ENCODE measurements at regions not wholly inside any gene's neighbourhood (a gene's known extent, or its start where the extent isn't known, plus 50 kb on each side); places are given as distances from the start of the nearest gene placed in this dataset.

DNA sequence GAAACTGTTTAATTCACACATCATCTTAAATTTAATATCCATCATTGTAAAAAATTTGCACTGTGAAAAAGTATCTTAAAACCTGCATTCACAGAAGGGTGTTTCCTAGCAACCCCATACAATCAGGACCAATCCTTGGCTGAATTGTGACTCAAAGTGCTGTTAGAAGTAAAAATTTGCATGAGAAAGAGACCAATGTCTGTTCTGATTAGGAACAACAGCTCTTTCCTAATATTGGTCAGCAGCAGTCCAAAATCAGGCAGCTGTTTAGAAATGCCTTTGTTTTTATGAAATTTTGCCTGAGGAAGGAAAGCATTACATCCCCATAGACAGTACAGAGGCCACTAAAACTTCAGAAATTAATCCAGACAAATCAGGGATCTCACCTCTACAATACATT lies 987.0 kb downstream of the HACE1 start:
- peak in 1 of 2 experiments; percentile 45 for DNase-seq

DNA sequence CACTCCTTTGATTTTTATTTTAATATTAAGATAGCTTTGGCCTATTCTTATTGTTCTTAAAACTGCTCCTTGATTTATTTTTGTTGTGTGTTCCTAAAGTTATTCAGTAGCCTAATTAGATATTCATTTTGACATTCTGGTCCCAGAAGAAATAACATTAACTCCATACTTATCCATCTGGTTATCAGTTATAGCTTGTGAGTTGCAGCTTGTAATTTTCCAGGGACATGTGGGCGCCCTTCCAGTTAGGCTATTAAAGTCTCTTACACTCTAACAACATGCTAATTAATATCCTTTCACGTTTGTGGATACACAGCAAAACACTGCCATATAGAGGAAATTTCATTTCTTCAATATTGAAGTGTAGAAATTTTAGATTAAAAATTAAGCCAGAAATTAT lies 987.5 kb downstream of the HACE1 start:
- peak; percentile 76 to 82 for DNase-seq

DNA sequence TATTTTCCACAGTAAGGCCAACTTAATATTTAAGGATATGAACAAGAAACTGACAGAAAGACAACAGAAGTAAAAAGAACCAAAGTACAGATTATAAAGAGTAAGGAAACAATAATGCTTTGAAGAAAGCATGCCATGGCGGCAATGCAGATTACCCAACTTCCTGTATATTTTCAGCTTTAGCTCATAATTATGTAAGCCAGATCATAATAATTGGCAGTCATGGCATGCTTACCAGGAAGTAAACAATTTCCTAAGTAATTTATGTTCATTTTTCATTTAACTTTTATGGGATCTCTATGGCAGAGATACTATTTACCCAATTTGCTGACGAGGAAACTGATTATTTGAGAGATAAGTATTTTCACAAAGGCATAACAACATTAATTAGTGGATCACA lies 988.7 kb downstream of the HACE1 start:
- DNase-seq: no peak

DNA sequence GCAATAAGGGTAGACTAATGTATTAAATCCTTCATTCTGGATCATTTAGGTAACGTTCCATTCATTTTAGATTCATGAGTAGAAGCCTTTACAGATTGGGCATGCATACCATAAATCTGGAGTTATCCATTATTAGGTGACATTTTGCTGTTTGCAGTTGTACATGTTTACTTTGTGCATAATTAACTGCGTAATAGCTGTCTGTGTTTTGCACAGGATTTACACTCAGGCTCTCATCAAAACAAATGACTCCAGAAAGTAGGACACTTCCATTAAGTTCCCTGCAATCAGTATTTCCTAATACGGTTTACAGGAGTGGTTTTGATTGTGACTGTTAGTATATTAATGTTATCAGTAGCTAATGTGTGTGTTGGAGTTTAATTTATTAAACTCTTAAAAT lies 997.4 kb downstream of the HACE1 start:
- no peak for DNase-seq

DNA sequence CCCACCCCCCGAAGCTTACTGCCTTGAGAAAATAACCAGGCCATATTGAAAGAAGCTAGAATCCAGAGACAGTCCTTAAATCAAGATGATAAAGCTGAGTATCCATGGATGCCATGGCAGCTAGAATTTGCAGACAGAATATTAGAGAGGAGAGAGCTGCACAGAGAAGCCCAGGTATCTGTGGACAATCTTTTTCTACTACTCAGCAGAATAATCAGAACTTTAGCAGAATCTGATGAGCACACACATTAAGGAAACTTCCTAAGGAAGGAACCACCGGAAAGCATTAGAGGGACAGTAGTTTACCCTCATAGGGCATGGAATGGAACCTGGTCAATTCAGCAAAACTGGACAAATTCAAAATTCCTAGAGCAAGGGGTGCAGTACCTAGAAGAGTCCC lies 1001.7 kb downstream of the HACE1 start:
- no peak for DNase-seq

DNA sequence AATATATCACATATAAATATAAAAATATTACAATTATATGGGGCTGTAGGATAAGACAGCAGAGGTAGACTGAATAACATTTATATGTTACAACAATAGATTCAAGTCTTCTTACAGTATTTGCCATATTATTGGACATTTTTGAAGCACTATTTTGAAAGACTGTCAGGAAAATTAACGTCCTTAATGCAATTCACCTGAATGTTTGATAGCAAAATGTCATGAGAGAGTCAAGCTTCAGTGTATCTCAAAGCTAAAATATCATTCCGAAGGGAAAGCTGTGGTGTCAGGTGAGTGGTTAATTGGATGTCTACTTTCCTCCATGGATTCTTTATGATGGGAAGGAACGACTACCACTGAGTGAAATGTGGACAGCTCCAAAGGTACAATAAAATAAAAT lies 1004.0 kb downstream of the HACE1 start:
- no peak for DNase-seq

DNA sequence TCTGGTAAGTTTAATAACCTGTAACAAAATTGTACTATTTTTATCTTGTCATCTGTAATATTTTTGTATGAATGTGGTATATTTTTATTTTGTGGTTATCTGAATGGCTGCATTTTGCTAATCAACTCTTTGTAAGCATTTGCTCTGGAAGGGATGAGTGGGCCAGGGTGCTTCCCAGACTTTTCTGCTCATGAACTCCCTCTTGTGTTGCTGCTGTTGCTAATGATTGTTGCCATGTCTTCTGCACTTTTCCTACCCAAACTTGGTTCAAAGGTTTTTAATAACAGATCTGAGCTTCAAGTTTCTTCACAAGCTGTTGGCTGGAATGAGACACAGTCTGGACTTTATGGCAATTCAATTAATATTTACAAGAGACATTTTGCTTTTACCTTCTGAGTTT lies 1005.7 kb downstream of the HACE1 start:
- peak in 1 of 2 experiments; percentile 1 for DNase-seq

DNA sequence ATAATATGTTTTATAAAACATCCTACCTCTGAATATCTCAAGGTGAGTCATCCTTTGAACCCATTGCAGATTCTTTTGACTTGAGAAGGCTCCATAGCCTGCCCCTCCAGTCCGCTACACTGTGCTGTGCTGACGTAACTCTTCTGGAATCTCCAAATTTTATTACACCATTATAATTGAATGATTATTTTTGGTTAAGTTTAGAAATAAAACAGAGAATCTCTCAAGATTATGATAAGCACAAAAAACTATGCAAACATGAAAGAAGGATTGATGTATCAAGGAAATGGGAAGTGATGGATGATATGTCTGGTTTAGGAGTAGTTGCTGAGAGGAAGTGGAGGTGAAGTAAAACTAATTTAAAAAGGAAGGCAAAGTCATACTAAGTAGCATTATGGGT lies 1021.3 kb downstream of the HACE1 start:
- no peak for DNase-seq

DNA sequence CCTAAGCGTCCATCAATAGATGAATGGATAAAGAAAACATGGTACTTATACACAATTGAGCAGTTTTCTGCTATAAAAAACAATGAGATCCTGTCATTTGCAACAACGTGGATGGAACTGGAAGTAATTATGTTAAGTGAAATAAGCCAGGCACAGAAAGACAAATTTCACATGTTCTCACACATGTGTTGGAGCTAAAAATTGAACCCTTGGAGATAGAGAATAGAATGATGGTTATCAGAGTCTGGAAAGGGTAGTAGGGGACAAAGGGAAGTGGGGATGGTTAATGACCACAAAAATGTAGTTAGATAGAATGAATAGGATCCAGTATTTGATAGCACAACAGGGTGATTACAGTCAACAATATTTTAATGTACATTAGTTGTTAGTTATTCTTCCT lies 1033.5 kb downstream of the HACE1 start:
- DNase-seq: no peak

DNA sequence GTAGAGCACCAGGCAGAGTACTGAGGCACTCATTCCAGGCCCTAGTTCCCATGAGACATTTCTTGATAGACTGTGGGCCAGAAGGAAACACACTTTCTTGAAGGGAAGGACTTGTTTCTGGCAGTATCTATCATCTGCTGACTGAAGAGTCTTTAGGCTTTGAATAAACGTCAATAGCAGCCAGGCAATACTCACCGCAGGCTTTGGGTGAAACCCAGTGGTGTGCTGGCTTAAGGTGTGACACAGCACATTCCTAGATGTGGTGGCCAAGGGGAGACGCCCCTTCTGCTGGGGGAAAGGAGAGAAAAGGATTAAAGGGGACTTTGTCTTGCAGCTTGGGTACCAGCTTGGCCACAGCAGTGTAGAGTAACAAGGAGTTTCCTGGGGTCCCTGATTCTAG lies 1039.6 kb downstream of the HACE1 start:
- DNase-seq: no peak

DNA sequence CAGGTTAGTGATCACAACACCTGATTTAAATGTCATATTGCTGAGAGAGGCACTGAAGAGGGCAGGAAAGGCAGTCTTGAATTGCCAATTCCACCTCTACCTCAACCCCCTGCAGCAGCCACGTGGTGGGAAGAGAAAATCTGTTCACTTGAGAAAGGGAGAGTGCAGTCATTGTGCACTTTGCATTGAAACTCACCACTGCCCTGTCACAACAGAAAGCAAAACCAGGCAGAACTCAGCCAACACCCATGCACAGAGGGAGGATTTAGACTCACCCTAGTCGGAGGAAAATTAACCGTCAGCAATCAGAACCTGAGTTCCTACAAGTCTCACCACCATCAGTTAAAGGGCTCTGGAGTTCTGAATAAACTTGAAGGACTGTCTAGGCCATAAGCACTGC lies 1040.2 kb downstream of the HACE1 start:
- DNase-seq: no peak

DNA sequence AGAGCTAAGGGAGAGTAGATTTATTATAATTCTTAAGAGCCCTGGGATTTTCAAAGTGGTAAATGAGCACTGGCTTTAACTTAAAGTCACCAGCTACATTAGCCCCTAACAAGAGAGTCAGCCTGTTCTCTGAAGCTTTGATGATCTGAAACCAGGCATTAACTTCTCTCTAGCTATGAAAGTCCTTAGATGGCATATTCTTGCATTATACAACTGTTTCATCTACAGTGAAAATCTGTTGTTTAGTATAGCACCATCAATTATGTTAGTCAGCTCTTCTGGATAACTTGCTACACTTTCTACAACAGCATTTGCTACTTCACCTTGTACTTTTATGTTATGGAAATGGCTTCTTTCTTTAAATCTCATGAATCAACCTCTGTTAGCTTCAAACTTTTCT lies 1046.7 kb downstream of the HACE1 start:
- DNase-seq: no peak

DNA sequence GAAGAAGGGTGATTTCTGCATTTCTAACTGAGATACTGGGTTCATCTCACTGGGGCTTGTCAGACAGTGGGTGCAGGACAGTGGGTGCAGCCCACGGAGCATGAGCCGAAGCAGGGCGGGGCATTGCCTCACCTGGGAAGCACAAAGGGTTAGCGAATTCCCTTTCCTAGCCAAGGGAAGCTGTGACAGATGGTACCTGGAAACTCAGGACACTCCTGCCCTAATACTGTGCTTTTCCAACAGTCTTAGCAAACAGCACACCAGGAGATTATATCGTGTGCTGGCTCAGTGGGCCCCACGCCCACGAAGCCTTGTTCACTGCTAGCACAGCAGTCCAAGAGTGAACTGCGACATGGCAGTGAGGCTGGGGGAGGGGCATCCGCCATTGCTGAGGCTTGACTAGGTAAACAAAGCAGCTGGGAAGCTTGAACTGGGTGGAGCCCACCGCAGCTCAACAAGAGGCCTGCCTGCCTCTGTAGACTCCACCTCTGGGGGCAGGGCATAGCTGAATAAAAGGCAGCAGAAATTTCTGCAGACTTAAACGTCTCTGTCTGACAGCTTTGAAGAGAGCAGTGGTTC lies 1057.7 kb downstream of the HACE1 start:
- peak in 1 of 2 experiments; percentile 26 for DNase-seq

DNA sequence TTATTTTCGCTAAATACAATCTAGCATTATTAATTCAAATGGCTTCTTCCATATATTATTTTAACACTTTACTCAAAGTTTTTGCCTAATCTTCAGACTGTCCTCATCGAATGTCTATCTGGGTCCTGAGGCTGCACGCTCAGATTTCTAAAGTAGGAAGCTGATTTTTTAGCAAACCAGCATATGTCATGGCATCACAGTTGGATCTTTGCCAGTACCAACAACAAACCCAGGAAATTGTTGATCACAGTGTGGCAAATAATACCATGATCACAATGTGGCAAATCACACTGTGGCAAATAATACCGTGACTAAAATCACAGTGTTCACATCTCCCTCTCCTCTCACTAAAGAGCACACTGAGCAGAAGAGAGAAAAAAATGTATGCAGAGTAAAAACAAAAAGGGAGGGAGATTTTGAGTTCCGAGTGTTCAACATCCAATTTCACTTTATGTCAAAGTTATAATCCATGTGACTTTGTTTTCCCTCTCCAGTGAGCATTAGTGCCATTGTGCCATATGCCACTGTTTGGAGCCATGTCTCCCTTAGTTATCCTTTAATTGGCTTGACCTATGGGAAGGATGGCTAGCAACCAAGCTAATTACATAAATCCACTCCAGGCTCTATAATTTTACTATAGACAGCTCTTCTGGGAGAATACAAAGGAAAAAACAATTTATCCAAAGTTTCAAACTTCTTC lies 1059.6 kb downstream of the HACE1 start:
- DNase-seq: peak; percentile 77 to 93

DNA sequence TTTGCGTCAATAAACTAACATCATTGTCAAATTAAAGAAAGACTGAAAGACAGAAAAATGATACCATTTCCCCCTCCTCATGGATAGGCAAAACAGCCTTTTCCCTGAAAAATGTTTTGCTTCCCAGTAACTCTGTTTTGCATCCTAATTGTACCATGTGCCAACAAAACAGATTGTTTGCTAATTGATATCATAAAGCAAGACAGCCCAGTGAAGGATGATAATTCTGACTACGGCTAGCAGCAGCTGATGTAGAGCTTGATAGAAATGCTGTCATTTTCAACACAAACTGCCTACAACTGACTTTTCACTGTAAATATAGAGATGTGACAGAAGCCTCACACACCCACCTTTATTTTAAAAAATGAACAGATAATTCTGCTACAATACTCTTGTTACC lies 1061.6 kb downstream of the HACE1 start:
- peak in 1 of 2 experiments; percentile 5 for DNase-seq

DNA sequence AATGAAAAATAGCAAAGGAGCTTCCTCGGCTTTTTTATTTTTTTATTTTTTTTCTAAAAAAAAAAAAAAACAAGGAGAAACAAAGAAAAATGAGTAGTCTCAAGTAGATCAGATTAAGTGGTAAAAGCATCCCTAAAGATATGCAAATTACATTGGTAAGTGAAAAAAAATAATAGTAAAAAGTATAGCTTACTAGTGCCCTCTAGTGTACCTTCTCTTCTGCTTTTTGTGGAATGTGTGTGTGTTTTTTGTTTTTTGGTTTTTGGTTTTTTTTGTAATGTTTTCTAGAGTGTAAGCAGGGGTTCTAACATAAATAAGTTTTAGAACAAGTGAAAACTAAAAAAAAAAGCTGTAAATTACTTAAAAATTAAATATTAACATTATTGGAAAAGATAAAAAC lies 1062.0 kb downstream of the HACE1 start:
- peak in 1 of 2 experiments; percentile 44 for DNase-seq

DNA sequence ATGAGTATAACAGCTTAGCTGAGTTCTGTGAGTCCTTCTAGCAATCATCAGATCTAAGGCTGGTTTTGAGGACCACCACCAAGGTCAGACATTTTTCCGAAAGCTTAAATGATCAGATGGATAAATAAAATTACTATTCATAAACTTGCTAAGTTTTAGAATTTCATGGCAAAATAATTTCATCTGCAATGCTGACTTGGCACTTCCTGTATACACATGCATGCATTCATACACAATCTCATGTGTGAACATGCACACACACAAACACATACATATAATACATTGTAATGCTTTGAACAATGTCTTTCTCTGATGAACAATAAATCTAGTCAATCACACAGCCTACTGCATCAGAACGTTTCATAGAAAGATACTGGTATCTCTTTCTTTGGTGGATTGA lies 1068.3 kb downstream of the HACE1 start:
- no peak for DNase-seq

DNA sequence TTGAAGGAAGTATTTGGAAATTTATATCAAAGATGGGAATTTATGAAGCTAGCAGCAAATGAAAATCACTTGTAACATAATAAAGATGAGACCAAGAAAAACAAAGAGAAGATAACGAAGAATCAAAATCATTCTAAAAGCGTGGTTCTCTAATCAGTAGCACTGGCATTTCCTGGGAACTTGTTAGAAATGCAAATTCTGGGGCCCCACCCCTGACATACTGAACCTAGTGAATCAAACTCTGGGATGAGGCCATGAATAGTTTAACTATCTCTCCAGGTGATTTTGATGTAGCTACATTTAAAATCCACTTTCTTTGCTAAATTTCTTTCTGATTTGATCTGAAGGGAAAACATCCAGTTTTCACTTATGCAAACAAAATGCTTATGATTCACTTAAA lies 1075.6 kb downstream of the HACE1 start:
- DNase-seq: no peak

DNA sequence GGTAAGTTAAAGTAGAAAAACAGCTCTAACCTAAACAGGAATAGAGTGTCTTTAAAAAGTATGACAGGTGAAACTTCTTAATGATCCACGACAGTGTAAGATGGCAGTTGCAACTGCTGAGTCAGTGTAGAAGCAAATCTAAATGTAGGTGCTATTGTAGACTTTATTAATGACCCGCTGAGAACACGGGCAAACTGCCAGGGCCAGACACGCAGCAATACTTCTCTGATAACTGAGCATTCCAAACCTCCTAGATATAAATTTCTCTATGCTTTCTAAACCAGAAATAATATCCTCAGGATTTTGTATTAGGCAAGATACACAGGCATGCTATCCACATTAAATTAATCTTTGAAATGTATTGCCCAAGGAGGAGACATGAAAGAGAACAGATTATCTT lies 1076.4 kb downstream of the HACE1 start:
- no peak for DNase-seq

DNA sequence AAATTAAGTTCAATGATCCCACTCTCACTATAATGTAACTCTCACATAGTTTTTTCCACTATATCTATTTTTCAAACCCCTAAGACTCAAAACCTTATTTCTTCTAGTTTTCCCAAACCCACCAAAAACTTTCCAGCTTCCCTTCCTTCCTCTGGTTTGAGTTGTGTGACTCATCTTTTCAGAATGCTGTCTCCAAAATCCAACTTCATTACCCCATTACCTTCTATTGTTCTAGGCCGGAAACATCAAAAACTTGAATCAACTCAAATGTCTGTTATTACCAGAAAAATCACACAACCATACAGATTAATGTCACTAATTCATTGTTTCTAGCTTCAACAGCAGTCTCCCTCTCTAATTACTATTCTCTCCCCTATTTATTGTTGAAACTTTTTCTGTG lies 1090.3 kb downstream of the HACE1 start:
- DNase-seq: no peak

DNA sequence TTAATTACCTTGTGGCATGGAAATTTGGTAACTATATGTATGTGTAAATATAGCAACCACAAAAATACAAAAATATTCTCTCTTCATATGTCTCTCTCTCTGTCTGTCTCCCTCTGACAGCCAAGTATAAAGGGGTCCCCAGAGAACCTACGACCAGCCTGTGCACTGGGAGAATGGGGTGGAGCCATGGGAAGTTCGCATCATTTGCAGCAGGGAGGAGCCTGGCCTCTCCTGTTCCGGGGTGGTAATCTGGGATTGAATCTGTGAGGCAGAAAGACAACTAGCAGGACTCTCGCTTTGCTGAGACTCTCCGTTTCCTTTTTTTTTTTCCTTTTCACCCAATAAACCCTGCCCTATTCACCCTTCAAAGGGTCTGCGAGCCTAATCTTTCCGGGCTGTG lies 1109.1 kb downstream of the HACE1 start:
- no peak for DNase-seq

DNA sequence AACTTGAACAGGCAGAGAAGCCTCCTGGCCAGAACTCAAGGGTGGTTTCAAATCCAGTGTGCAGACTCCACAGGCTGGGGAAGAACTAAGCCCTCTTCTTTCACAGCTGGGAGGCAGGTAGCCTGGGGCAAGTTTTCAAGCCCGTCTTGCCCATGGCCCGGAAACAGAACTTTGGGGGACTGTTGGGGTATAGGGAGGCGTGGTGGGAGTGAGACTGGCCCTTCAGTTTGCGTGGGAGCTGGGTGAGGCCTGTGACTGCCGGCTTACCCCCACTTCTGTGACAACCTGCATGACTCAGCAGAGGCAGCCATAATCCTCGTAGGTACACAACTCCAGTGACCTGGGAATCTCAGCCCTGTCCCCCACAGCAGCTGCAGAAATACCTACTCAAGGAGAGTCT lies 1125.7 kb downstream of the HACE1 start:
- DNase-seq: no peak

DNA sequence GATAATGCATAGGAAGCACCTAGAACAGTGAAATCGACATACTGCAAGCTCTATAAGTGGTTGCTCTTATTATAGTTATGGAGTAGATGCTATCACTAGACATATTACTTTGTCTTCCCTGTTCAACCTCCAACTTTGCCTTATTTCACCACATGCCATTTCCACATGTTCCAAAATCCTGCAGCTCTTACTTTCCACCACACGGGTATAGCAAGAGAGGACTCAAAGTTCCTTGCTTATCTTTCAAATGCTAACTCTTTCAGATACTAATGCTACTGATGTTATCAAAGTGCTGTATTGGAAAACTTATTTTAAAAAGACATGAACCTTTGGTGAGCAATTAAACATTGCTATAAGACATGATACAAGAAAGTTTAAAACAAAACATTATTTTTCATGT lies 1130.1 kb downstream of the HACE1 start:
- peak in 1 of 2 experiments; percentile 0 for DNase-seq

DNA sequence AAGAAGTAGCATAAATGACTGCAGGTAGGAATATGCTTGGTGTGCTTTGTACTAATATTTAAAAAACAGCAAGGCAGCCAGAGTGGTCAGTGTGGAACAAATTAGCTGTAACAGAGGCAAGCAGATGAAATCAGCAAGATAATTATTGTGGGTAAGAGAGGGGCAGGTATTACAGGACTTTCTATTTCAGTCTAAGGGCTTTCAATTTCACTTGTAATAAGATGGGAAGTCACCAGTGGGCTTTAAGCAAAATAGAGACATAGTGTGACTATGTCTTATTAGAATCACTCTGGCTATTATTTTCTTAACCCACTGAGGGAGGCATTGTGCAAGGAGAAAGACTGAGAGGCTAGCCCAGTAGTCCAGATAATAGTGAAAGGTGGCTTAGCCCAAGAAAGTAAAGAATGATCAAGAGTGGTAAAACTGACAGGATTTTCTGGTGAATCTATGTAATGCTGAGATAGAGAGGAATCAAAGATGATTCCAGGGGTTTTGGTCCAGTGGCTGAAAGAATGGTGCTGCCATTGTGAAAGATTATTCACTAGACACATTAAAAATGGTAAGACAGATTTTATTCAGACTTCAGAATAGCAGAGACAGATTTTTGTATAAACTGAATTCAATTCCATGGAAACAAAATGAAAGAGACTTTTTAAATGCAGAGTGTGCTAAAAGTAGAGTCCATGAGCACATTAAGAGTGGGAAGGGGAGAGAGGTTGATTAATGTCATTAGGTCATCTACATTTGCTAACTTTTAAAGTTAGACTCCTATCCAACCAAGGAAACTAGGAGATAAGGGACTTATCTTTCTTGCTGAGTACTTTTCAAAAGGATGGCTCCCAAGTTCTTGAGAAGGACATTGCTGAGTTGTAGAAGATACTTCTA lies 1136.0 kb downstream of the HACE1 start:
- no peak for DNase-seq
